ENCODE measurements at regions not wholly inside any gene's neighbourhood (a gene's known extent, or its start where the extent isn't known, plus 50 kb on each side); places are given as distances from the start of the nearest gene placed in this dataset.

- no peak for TF ChIP-seq CTCF (conservative IDR thresholded peaks at IDR 0.05; ENCODE audit: low read depth, low read length)
- no peak for TF ChIP-seq EZH2 (IDR thresholded peaks at IDR 0.05; ENCODE audit: low read length, unreplicated experiment)
Measured at GRCh38 chr18:37769826-37770225, 204.2 kb upstream of the CELF4 start.
